Large intestine (tissue), 3 donors: ENCODE measurements at regions not wholly inside any gene's neighbourhood (a gene's known extent, or its start where the extent isn't known, plus 50 kb on each side); places are given as distances from the start of the nearest gene placed in this dataset.

Experiments used
- DNase-seq, 2 donors: peaks; one replicate each; pipeline versions ENCODE4 v3.0.0 to v3.0.0-alpha.2; 2013
- H3K27ac ChIP-seq: one replicate; pipeline ENCODE4 v1.5.1; 2013; ENCODE audit warnings: low read length
- H3K27me3 ChIP-seq: 2 replicates; pipeline ENCODE4 v1.6.1; 2013; ENCODE audit warnings: low read length; ENCODE audit not compliant: control insufficient read depth, insufficient read depth
- H3K36me3 ChIP-seq: 2 replicates; pipeline ENCODE4 v1.6.1; 2013; ENCODE audit warnings: low read length; ENCODE audit not compliant: control insufficient read depth, insufficient read depth
- H3K4me1 ChIP-seq: one replicate; pipeline ENCODE4 v1.6.1; 2013; ENCODE audit warnings: low read length; ENCODE audit not compliant: control insufficient read depth, insufficient read depth
- H3K4me3 ChIP-seq: one replicate; pipeline ENCODE4 v1.5.1; 2013; ENCODE audit warnings: low read length
- H3K9me3 ChIP-seq: one replicate; pipeline ENCODE4 v1.6.1; 2013; ENCODE audit warnings: mild to moderate bottlenecking, low read depth, low read length, moderate library complexity; ENCODE audit not compliant: control insufficient read depth
- WGBS: methylation state at CpG from one replicate; pipeline ENCODE4 v1.1.5; 2013; ENCODE audit warnings: low lambda C conversion rate; ENCODE audit not compliant: insufficient coverage; 5-methylcytosine and 5-hydroxymethylcytosine counted together

DNA sequence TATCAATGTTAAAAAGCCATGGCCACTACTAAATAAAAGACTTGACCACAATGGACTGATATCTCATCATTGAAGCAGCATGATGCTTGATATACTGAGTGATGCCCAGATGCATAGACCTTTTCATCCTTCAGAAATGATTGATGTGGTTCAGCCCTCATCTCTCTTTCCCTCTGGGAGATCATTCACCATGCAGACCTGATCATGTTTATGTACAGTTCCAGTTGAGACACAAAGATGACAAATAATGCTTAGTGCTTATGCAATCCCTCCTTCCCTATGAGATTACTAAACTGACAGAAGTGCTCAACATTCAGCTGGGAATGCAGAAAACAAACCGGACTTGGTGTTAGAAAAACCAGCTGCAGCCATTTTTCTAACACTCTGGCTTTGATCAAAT, 91.9 kb upstream of the TLR4 start:
- H3K27ac ChIP-seq: no peak overlapping the region
- H3K36me3 ChIP-seq: no peaks in the 10 kb centered on the region
- DNase-seq: no peak
- H3K9me3 ChIP-seq: no peaks in the 10 kb centered on the region
- no CpG with 5 or more reads among the region's 1 CpG for WGBS
- H3K4me1 ChIP-seq: no peaks in the 10 kb centered on the region
- H3K27me3 ChIP-seq: no peaks in the 10 kb centered on the region
- H3K4me3 ChIP-seq: no peak overlapping the region

GRCh38 chr9:117597977-117598376, 106.2 kb upstream of the TLR4 start:
- Histone ChIP-seq H3K4me1 (no peaks in the 10 kb centered on the region), H3K27ac (no peak overlapping the region), H3K4me3 (no peak overlapping the region), H3K9me3 (no peaks in the 10 kb centered on the region), H3K36me3 (no peaks in the 10 kb centered on the region), H3K27me3 (no peaks in the 10 kb centered on the region)
- no peak for DNase-seq
- WGBS: no CpG with 5 or more reads among the region's 2 CpGs

DNA sequence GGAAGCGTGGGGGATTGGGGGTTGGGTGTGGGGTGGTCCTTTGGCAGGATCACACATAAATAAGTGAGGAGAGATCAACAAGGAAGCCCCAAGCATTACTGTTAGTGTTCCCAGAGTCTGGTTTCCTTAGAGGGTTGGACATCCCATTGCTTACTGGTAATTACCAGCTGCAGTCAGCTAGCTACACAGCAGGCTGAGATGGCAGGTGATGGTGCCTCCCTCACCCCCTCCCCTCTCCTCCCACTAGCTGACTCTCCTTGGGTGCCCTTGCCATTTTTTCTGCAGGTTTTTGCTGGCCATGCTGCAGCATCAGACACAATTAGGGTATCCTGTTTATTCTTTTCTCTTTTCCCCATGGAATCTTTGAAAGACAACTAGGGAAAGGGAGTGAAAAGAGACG, 107.5 kb upstream of the TLR4 start:
- no CpG with 5 or more reads among the region's 2 CpGs for WGBS
- H3K27ac ChIP-seq: no peak overlapping the region
- H3K27me3 ChIP-seq: no peaks in the 10 kb centered on the region
- no peak overlapping the region for H3K4me3 ChIP-seq
- no peaks in the 10 kb centered on the region for H3K4me1 ChIP-seq
- DNase-seq: no peak
- no peaks in the 10 kb centered on the region for H3K9me3 ChIP-seq
- H3K36me3 ChIP-seq: no peaks in the 10 kb centered on the region

DNA sequence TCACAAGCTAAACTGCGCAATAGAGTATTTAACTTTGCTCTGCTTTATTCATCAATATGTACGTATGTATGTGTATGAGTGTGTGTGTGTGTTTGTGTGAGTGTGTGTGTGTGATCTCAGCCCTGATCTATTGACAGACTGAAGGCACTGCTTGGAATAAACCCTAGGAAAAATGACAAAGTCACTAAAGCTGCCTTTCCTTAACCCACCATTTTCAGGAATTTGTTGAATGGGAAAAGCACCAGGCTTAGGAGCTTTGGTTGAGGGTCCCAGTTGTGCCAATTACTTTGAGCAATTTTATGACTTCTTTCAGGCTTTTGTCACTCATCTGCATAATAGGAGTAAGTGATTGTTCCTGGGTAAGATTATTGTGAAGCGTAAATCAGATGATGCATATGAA, 108.6 kb upstream of the TLR4 start:
- Histone ChIP-seq H3K9me3 (no peaks in the 10 kb centered on the region), H3K27ac (no peak overlapping the region), H3K36me3 (no peaks in the 10 kb centered on the region), H3K4me3 (no peak overlapping the region), H3K27me3 (no peaks in the 10 kb centered on the region), H3K4me1 (no peaks in the 10 kb centered on the region)
- DNase-seq: no peak
- WGBS: 100% methylated on average over 1 of the region's 3 CpGs

DNA sequence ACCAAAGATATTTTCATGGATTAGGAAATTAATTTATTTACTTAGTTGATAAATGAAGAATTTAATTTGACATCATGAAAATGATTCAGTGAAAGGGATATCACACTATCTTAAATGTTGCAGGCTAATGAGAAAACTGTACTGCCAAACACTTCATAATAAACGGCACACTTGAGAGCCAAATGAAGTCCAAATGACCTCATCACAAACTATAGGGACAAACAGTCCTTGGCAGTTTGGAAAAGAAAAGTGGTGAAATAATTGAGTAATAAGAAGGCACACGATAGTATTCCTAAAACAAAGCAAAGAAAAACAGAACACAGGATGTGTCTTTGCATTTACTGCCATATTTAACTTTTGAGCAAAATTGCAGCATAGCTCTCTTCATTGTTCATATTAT, 116.9 kb upstream of the TLR4 start:
- WGBS: 100% methylated on average over 1 of the region's 2 CpGs
- Histone ChIP-seq H3K27me3 (no peaks in the 10 kb centered on the region), H3K36me3 (no peaks in the 10 kb centered on the region), H3K4me1 (no peaks in the 10 kb centered on the region), H3K27ac (no peak overlapping the region), H3K4me3 (no peak overlapping the region), H3K9me3 (no peaks in the 10 kb centered on the region)
- no peak for DNase-seq

- no peak overlapping the region for H3K27ac ChIP-seq
- no peaks in the 10 kb centered on the region for H3K36me3 ChIP-seq
- H3K27me3 ChIP-seq: no peaks in the 10 kb centered on the region
- no peak for DNase-seq
- whole genome bisulfite sequencing: 100% methylated on average over 1 of the region's 3 CpGs
- H3K9me3 ChIP-seq: no peaks in the 10 kb centered on the region
- H3K4me3 ChIP-seq: no peak overlapping the region
- no peaks in the 10 kb centered on the region for H3K4me1 ChIP-seq
These were observed 130.1 kb upstream of the TLR4 start for GRCh38 chr9:117574099-117574498.

DNA sequence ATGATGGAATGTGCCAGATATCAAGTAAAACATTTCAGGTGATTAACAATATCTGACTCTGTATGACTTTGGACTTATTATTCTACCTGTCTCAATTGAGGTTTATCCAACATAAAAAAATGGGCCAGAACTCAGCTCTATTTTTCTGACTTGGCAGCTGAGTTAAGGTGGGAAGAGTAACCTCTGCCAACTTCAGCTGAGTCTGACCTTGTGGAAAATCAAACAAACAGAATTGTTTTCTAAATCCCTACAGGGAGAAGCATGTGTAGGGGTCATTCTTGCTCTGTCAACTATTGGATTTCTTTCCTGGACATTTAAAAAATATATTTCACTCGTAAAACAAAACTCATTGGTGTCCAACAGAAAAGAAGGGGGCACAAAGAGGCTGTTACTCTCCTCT, 139.4 kb upstream of the TLR4 start:
- Histone ChIP-seq H3K27me3 (no peaks in the 10 kb centered on the region), H3K27ac (no peak overlapping the region), H3K9me3 (no peaks in the 10 kb centered on the region), H3K36me3 (no peaks in the 10 kb centered on the region), H3K4me3 (no peak overlapping the region), H3K4me1 (no peaks in the 10 kb centered on the region)
- WGBS: 71% methylated on average over 1 of the region's 1 CpG
- no peak for DNase-seq

DNA sequence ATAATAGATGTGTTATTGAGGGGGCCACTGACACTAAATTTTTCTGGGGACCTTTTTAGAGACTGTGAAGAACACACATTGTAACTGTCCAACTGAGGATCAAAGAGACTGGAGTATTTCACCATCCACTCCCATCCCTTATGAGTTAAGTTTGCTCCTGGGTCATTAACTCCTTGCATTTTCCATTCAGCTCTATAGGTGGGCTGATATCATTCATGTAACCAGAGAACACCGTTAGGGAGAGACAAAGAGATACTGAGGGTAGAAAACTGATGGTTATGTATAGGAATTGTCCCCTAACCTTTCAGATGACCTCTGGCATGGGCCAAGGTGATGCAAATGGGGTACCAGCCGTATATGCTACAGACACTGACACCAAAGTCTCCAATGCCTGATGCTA, 142.4 kb upstream of the TLR4 start:
- H3K27ac ChIP-seq: no peak overlapping the region
- WGBS: no CpG with 5 or more reads among the region's 2 CpGs
- H3K36me3 ChIP-seq: no peaks in the 10 kb centered on the region
- H3K4me3 ChIP-seq: no peak overlapping the region
- H3K4me1 ChIP-seq: no peaks in the 10 kb centered on the region
- no peak for DNase-seq
- no peaks in the 10 kb centered on the region for H3K9me3 ChIP-seq
- H3K27me3 ChIP-seq: no peaks in the 10 kb centered on the region

DNA sequence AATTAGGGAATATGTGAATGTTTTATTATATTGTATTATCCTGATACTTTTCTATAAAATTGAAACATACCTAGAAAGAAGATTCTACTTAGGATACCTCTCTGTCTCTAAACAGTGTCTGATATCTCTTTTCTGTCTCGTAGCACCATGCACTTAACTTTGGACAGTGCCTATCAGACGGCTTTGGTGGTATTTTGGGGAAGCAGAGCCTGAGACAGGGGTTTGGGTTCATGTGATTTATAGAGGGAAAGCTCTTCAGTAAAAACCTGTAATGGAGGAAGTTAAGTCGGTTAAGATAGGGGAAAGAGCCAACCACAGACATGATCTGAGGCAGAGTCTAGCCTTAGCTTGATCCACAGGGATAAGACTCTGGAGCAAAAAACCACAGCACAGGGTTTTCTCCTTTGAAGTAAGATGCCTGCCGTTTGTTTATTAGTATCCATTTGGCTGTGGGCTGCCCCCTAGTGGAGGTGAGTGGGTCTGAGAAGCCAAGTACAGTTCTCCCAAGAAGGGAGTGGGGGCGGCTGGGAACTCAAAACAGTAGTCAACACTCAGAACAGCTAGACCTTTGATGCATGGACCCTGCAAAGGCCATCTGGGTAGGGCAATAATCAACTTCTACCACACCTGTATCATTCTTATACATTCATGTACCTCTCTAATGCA, 141.2 kb upstream of the ASTN2 start:
- peak; percentile 31 to 52 for DNase-seq
- H3K27me3 ChIP-seq: no peaks in the 10 kb centered on the region
- 71% methylated on average over 1 of the region's 5 CpGs for WGBS
- H3K36me3 ChIP-seq: no peaks in the 10 kb centered on the region
- no peaks in the 10 kb centered on the region for H3K9me3 ChIP-seq
- no peaks in the 10 kb centered on the region for H3K4me1 ChIP-seq
- H3K27ac ChIP-seq: no peak overlapping the region
- no peak overlapping the region for H3K4me3 ChIP-seq

DNA sequence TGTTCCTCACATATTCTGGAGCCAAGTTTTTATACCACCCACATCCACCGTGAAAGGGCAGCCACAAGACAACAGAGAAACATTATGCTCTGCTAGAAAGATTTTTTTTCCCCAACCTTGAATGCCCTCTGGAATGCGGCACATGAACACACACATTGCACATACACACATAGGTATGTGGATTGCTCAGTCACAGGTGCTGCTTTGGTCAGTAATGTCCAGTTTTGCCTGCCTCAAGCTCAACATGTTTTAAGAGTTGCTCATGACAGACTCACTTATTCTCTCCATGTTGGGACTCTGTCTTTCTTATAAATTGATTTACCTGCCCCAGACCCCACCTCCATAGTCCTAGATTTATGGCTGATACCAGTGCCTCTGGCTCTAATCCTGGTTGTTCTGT, 138.0 kb upstream of the ASTN2 start:
- no peaks in the 10 kb centered on the region for H3K27me3 ChIP-seq
- DNase-seq: no peak
- WGBS: no CpG with 5 or more reads among the region's 2 CpGs

GRCh38 chr9:117551171-117551570, 136.3 kb upstream of the ASTN2 start:
- WGBS: no CpG with 5 or more reads among the region's 2 CpGs
- Histone ChIP-seq H3K9me3 (no peaks in the 10 kb centered on the region), H3K4me1 (no peaks in the 10 kb centered on the region), H3K4me3 (no peak overlapping the region), H3K36me3 (no peaks in the 10 kb centered on the region), H3K27ac (no peak overlapping the region), H3K27me3 (no peaks in the 10 kb centered on the region)
- no peak for DNase-seq

More for the DNA sequence above, 138.0 kb upstream of the ASTN2 start:
- H3K27ac ChIP-seq: no peak overlapping the region
- no peaks in the 10 kb centered on the region for H3K9me3 ChIP-seq
- H3K4me3 ChIP-seq: no peak overlapping the region
- no peaks in the 10 kb centered on the region for H3K4me1 ChIP-seq
- no peaks in the 10 kb centered on the region for H3K36me3 ChIP-seq
